HepG2 (cell line): ENCODE measurements at regions not wholly inside any gene's neighbourhood (a gene's known extent, or its start where the extent isn't known, plus 50 kb on each side); places are given as distances from the start of the nearest gene placed in this dataset.

ENCODE experiments used
- ATAC-seq: fragments of 200-7000 bp; cut with Tn5 transposase; 3 replicates; pipeline ENCODE4 v1.9.1; 2020; ENCODE audit warnings: mild to moderate bottlenecking, moderate library complexity
- BruUV-seq: library from RNA; stranded (reverse); fragments of 400-500 nt; replicated peaks from 2 replicates; lab custom pipeline; 2021; lab: Mats Ljungman, UMichigan
- CTCF ChIA-PET: fragments of 300-600 bp; formaldehyde crosslinking; extraction: SDS; loops from one replicate; lab custom pipeline; 2021; ENCODE audit warnings: low total read pairs, inconsistent platforms, low intra/inter-chr PET ratio; lab: Yijun Ruan, JAX
- POLR2A ChIA-PET: fragments of 350-600 bp; sonication (Branson Sonifier 250); formaldehyde crosslinking; loops from one replicate; lab custom pipeline; 2020; ENCODE audit warnings: antibody characterized with exemption, inconsistent platforms; lab: Yijun Ruan, JAX
- DNase-seq: peaks from one replicate; pipeline ENCODE4 v3.0.0-alpha.2; 2015; ENCODE audit warnings: low spot score
- FAIRE-seq: peaks from 3 replicates; lab custom pipeline; 2011; peaks lifted over from hg19 to GRCh38; lab: Jason Lieb, UNC
- H2AFZ ChIP-seq: one replicate; pipeline ENCODE4 v1.6.1; 2011; ENCODE audit warnings: low read length, inconsistent platforms
- H3K27ac ChIP-seq: fragments of 300-600 bp; 3 replicates; pipeline ENCODE4 v1.8.0; 2011; ENCODE audit warnings: mixed run types, mild to moderate bottlenecking, mixed read lengths, low read length, inconsistent platforms; ENCODE audit not compliant: insufficient read depth; ENCODE audit errors: extremely low read length
- H3K27me3 ChIP-seq, 2 experiments: fragments of 200-600 bp in 1 of 2; 2 replicates in 1 of 2; 3 replicates in 1 of 2; pipeline versions ENCODE4 v1.6.0 to v1.8.0; 2011; ENCODE audit warnings: low read length in 2 of 2, mild to moderate bottlenecking in 2 of 2, moderate library complexity in 2 of 2, inconsistent platforms in 1 of 2; ENCODE audit not compliant: insufficient read depth in 2 of 2, control insufficient read depth in 1 of 2
- H3K36me3 ChIP-seq, 2 experiments: fragments of 200-600 bp in 1 of 2; replicated peaks in 1 of 2; 2 replicates in 1 of 2; 3 replicates in 1 of 2; pipeline versions ENCODE4 v1.5.1 to v1.8.0; 2011; ENCODE audit warnings: low read length in 2 of 2, inconsistent platforms in 1 of 2; ENCODE audit not compliant: insufficient read depth in 2 of 2, control insufficient read depth in 1 of 2
- H3K4me1 ChIP-seq: 2 replicates; pipeline ENCODE4 v1.5.1; 2012; ENCODE audit warnings: low read length, inconsistent platforms; ENCODE audit not compliant: insufficient read depth
- H3K4me2 ChIP-seq: 2 replicates; pipeline ENCODE4 v1.6.0; 2011; ENCODE audit warnings: low read depth, low read length, inconsistent platforms
- H3K4me3 ChIP-seq, 3 experiments: fragments of 200-600 bp in 1 of 3; sonication (generic), shearing (Covaris generic) in 1 of 3; replicated peaks in 1 of 3; 2 replicates each; pipeline ENCODE4 v1.5.1; 2011 to 2016; ENCODE audit warnings: low read length in 3 of 3, inconsistent platforms in 2 of 3, low read depth in 2 of 3, mild to moderate bottlenecking in 2 of 3, control low read depth in 1 of 3, mixed read lengths in 1 of 3; ENCODE audit not compliant: insufficient read depth in 1 of 3
- H3K79me2 ChIP-seq: one replicate; pipeline ENCODE4 v1.6.1; 2011; ENCODE audit warnings: low read length, inconsistent platforms; ENCODE audit not compliant: insufficient read depth
- H3K9ac ChIP-seq: 2 replicates; pipeline ENCODE4 v1.6.0; 2011; ENCODE audit warnings: mild to moderate bottlenecking, low read depth, low read length, inconsistent platforms; ENCODE audit not compliant: insufficient read depth
- H3K9me3 ChIP-seq: 2 replicates; pipeline ENCODE4 v1.5.1; 2012; ENCODE audit warnings: mild to moderate bottlenecking, low read length
- H4K20me1 ChIP-seq: 2 replicates; pipeline ENCODE4 v1.6.0; 2011; ENCODE audit warnings: inconsistent platforms, mild to moderate bottlenecking, low read length, moderate library complexity; ENCODE audit not compliant: insufficient read depth
- EEA1 ChIP-seq: sonication (generic); formaldehyde crosslinking; IDR thresholded peaks from 2 replicates; pipeline ENCODE4 v1.5.1; 2020; ENCODE audit warnings: mild to moderate bottlenecking, missing genetic modification reagents, borderline replicate concordance
- NFIC ChIP-seq: IDR thresholded peaks from 2 replicates; pipeline ENCODE4 v1.6.1; 2012; ENCODE audit warnings: mild to moderate bottlenecking, low read length, inconsistent platforms
- SAFB2 ChIP-seq: sonication (generic); formaldehyde crosslinking; IDR thresholded peaks from 2 replicates; pipeline ENCODE4 v1.5.1; 2020; ENCODE audit warnings: missing genetic modification reagents, low read depth, mild to moderate bottlenecking, borderline replicate concordance
- SPEN ChIP-seq: sonication (generic); formaldehyde crosslinking; IDR thresholded peaks from 2 replicates; pipeline ENCODE4 v1.5.1; 2020; ENCODE audit warnings: low read depth, mild to moderate bottlenecking, missing genetic modification reagents
- SRY ChIP-seq: sonication (generic); formaldehyde crosslinking; IDR thresholded peaks from 2 replicates; pipeline ENCODE4 v1.8.0; 2022; ENCODE audit warnings: mild to moderate bottlenecking, missing genetic modification reagents
- TMF1 ChIP-seq: sonication (generic); formaldehyde crosslinking; IDR thresholded peaks from 2 replicates; pipeline ENCODE4 v1.8.1; 2022; ENCODE audit warnings: low read depth, missing genetic modification reagents
- ZNF224 ChIP-seq: sonication (generic); formaldehyde crosslinking; IDR thresholded peaks from 2 replicates; pipeline ENCODE4 v1.5.0; 2020; ENCODE audit warnings: mild to moderate bottlenecking, missing genetic modification reagents
- ZNF230 ChIP-seq: sonication (generic); formaldehyde crosslinking; IDR thresholded peaks from 2 replicates; pipeline ENCODE4 v1.4.0; 2020; ENCODE audit warnings: mild to moderate bottlenecking, missing genetic modification reagents
- WGBS: methylation state at CpG from one replicate; pipeline ENCODE4 v1.1.6; 2017; ENCODE audit warnings: low lambda C conversion rate; 5-methylcytosine and 5-hydroxymethylcytosine counted together
- in situ Hi-C: cut with HindIII; loops from 2 replicates; pipeline ENCODE4 v1.10.0; 2017; ENCODE audit warnings: low pct_unique_long_range_greater_than_20kb; ENCODE audit not compliant: extremely low pct_ligation_motif_present
- intact Hi-C: fragments of 100-400 bp; cut with micrococcal nuclease; formaldehyde crosslinking; loops from one replicate; pipeline ENCODE4 v1.10.0; 2022; ENCODE audit not compliant: unreplicated experiment
- TF ChIP-seq, protein P1 (sequence below), 2 experiments: fragments of 450-650 bp in 1 of 2; sonication (generic) in 1 of 2; formaldehyde crosslinking; IDR thresholded peaks; 2 replicates each; pipeline versions ENCODE4 v1.5.0 to v1.8.0; 2020 to 2022; ENCODE audit warnings: mild to moderate bottlenecking in 1 of 2, missing genetic modification reagents in 1 of 2

DNA sequence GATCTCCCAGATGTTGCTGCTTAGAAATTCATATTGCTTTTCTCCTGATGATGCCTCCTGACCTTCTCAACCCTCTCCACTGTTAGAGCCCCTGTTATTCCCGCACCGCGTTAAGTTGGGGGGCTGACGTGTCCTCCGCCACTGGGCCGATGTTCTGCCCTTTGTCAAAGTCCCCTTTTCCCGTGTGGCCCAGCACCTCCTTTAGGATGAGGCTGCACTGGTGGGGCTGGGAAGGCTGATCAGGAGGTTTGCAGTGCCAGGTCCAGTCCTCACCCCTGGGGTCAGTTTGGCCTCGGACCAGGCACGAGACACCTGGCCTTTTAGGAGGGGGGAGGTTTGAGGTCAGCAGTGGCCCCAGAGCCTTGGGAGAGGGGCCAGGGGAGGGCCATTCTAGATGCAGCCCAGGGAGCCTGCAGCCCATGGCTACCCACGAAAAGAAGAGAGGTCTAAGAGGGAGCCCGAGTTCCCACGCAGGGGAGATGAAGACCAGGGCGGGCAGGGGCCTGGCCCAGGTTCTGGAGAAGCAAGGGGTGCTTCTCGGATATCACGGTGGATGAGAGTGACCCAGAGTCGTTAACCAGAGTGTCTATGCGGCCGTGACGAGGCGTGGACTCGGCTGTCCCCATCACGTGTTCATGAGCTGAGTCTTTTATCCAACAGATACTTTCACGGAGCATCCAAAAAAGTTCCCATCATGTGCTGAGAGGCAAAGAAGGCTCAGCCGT is 150.4 kb downstream of the DNAJB6 start:
- no peak overlapping the region for H3K9ac ChIP-seq
- no peak overlapping the region for H2AFZ ChIP-seq
- CTCF ChIA-PET, result no interaction called here

GRCh38 chr7:157488281-157488680 is 151.5 kb downstream of the DNAJB6 start:
- H3K27ac ChIP-seq, result no peak overlapping the region
- no peak overlapping the region for H3K4me3 ChIP-seq
- H3K9me3 ChIP-seq, result peaks cover 6% of the 10 kb centered on the region; the same call in 1 of the 2 replicates
- no peak overlapping the region for H3K9ac ChIP-seq
- in situ Hi-C loops, result no loop called here
- ATAC-seq (no peak), FAIRE-seq (no peak), DNase-seq (no peak)
- H3K27me3 ChIP-seq, result peaks cover 6 to 38% of the 10 kb centered on the region in 2 experiments; a peak in 4 of 5 replicates
- CTCF ChIA-PET, result no interaction called here
- no peaks in the 10 kb centered on the region for H3K4me1 ChIP-seq
- H4K20me1 ChIP-seq, result no peaks in the 10 kb centered on the region
- 77% methylated on average over 24 of the region's 24 CpGs for WGBS
- no peak overlapping the region for H3K4me2 ChIP-seq
- H3K36me3 ChIP-seq, result no peaks in the 10 kb centered on the region
- no peak overlapping the region for H2AFZ ChIP-seq
- no peaks in the 10 kb centered on the region for H3K79me2 ChIP-seq
- intact Hi-C loops, result no loop called here
- POLR2A ChIA-PET, result no interaction called here
- no TSS peak for BruUV-seq
- no peak for TF ChIP-seq ZNF230 (CRISPR knock-in tag)
- TF ChIP-seq TMF1 (CRISPR knock-in tag), result no peak
- TF ChIP-seq SAFB2 (CRISPR knock-in tag), result no peak
- TF ChIP-seq EEA1 (CRISPR knock-in tag), result no peak
- no peak for TF ChIP-seq NFIC
- TF ChIP-seq SRY (CRISPR knock-in tag), result no peak
- TF ChIP-seq ZNF224, result no peak
- TF ChIP-seq, protein P1, sequence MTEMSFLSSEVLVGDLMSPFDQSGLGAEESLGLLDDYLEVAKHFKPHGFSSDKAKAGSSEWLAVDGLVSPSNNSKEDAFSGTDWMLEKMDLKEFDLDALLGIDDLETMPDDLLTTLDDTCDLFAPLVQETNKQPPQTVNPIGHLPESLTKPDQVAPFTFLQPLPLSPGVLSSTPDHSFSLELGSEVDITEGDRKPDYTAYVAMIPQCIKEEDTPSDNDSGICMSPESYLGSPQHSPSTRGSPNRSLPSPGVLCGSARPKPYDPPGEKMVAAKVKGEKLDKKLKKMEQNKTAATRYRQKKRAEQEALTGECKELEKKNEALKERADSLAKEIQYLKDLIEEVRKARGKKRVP (CRISPR knock-in tag; IDR thresholded peaks at IDR 0.05), result no peak
- TF ChIP-seq, all 625 proteins: peak for 0

More for the DNA sequence above, 150.4 kb downstream of the DNAJB6 start:
- Histone ChIP-seq H3K27ac (no peak overlapping the region), H3K36me3 (no peaks in the 10 kb centered on the region), H3K4me1 (no peaks in the 10 kb centered on the region), H3K9me3 (peaks cover 6% of the 10 kb centered on the region; the same call in 1 of the 2 replicates), H3K4me3 (no peak overlapping the region), H3K79me2 (no peaks in the 10 kb centered on the region), H3K27me3 (peaks cover 6 to 40% of the 10 kb centered on the region in 2 experiments; a peak in 4 of 5 replicates), H3K4me2 (no peak overlapping the region), H4K20me1 (no peaks in the 10 kb centered on the region)
- 49% methylated on average over 19 of the region's 24 CpGs for WGBS
- no TSS peak for BruUV-seq
- POLR2A ChIA-PET, result no interaction called here
- TF ChIP-seq SPEN, result no peak
- no peak for FAIRE-seq
- ATAC-seq, result no peak
- intact Hi-C loops (no loop called here), in situ Hi-C loops (no loop called here)
- no peak for DNase-seq
